Stimulated activated CD8-positive, alpha-beta memory T cell treated with anti-CD3 and anti-CD28 coated beads, Interleukin-15, amount 100 ng/mL, for 4 hours (primary cell): ENCODE measurements at regions not wholly inside any gene's neighbourhood (a gene's known extent, or its start where the extent isn't known, plus 50 kb on each side); places are given as distances from the start of the nearest gene placed in this dataset.
"Not testable (repeated sequence)": the region's sequence is repeated elsewhere in the genome, so short reads cannot be mapped to it uniquely, and the experiment has no call there.

Source experiments
- DNase-seq, 2 donors: peaks; one replicate each; pipeline ENCODE4 v3.0.0-alpha.2; 2020; ENCODE audit warnings: low read depth in 2 of 2

DNA sequence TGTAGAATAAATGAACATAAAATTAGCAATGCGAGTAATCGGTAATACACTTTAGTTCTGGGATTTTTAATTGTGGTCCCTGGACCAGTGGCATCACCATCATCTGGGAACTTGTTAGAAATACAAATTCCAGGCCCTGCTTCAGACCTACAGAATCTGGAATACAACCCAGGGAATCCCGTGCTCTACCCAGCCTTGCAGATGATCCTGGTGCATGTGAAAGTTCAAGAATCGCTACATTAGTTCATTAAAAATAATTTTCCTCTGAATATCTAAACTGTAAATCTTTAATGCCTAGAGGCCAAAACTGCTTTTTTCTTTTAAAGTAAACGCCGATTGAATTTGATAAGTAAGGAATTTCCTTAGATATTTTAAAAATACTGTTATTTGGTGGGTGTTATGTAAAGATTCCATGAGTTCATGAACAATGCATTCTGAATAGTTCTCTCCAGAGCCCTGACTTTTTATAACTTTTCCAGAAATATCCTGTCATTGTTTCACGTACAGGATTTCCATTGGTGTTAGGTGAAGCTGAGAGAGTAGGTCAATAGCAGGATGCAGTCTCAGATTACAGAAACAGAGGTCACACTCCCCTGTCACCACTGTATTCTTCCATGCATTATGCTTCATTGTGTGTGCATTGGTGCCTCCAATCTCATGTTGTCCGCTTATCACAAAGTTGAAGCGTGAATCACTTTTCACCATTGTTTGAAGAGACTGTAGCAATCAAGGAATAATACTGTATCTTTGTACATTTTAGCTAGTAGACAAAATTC, 596.5 kb upstream of the KLF12 start:
- DNase-seq = no peak

DNA sequence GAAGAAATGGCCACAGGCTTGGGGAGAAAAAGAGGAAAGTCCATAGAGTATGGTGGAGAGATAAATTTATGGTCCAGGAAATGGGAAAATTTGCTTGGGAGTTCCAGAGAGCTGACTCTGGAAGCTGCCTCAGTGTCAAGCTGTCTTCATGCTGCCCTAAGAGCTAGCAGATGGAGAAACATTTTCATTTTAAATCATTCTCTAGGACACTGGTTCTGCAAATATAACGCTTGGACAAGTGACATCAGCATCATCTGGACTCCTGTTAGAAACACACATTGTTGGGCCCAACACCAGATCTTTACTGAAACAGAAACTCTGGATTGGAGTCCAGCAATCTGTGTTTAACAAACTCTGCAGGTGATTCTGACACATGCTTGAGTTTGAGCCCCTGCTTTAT, 592.0 kb upstream of the KLF12 start:
- DNase-seq = no peak

DNA sequence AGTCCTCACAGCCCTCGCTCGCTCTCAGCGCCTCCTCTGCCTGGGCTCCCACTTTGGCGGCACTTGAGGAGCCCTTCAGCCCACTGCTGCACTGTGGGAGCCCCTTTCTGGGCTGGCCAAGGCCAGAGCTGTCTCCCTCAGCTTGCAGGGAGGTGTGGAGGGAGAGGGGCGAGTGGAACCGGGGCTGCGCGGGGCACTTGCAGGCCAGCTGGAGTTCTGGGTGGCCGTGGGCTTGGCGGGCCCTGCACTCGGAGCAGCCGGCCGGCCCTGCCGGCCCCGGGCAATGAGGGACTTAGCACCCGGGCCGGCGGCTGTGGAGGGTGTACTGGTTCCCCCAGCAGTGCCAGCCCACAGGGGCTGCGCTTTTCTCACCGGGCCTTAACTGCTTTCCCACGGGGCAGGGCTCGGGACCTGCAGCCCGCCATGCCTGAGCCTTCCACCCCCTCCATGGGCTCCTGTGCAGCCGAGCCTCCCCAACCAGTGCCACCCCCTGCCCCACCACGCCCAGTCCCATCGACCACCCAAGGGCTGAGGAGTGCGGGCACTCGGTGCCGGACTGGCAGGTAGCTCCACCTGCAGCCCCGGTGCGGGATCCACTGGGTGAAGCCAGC, 584.1 kb upstream of the KLF12 start:
- not testable (repeated sequence) for DNase-seq

DNA sequence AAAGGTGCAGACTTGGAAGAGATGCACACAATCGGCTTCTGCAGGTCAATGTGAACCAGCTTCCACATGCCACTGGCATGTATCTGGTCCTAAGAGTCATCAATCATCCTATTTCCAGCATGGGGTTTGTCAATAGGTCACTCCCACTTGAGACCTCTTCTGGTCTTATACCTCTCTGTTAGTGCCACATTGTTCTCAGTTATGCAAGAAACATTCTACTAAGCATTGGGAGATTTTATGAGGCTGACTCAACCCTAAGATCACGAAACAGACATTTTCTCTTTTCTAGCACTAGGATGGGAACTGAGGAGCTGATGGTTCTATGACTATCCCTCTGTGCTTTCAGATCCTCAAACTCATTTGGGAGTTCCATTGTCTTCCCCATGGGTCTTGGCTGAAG, 581.5 kb upstream of the KLF12 start:
- no peak for DNase-seq

DNA sequence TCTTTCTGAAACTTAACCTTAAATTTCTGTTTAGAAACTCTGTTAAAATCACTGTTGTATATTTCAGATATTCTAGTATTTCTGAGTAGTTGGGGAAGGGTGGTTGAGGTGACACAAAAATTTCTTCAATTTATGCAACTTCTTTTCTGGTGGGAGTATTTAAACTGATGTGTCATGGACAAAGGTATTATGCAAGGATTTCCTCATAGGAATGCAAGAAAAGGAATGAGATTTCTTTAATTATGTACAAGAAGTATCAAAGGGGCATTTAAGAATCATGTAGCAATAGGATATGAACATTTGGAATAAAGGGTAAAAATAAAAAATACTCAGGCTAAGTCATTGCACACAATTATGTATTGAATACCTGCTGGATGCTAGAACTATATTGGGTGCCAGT, 575.8 kb upstream of the KLF12 start:
- DNase-seq = no peak

DNA sequence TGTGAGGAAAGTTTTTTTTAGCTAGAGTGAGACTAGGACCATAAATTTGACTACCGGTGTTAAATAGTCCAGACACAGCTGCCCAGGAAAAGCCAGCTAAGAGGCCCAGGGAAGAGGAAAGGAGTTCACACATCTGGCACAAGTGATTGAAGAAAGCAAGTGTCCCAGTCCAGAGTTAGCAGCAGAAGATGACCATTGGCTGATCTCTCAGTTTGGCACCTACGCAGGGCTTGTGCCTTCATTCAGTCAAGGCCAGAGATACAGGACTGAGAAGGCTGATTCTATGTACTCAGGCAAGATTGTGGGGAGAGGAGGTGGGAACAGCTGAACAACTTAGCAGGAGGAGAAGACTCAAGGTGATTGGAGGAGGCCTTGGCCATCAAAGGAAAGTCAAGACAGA, 575.0 kb upstream of the KLF12 start:
- no peak for DNase-seq

DNA sequence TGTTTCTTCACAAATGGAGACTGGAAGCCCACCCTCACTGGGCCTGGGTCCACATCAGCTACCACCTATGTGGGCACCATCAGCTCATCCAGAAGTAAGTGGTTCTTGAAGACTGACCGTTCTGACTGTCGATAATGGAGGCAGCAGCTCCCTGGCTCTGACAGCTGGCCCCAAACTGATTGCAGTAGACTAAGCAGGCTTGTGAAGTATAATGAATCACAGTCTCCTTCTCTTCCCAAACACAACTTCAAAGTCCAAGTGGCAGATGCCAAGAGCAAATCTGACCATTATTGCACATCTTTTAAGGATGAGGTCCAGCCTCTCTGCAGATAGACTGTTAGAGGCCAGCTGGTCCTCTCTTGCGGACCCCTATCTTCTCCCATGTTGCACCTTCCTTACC, 574.4 kb upstream of the KLF12 start:
- no peak for DNase-seq

DNA sequence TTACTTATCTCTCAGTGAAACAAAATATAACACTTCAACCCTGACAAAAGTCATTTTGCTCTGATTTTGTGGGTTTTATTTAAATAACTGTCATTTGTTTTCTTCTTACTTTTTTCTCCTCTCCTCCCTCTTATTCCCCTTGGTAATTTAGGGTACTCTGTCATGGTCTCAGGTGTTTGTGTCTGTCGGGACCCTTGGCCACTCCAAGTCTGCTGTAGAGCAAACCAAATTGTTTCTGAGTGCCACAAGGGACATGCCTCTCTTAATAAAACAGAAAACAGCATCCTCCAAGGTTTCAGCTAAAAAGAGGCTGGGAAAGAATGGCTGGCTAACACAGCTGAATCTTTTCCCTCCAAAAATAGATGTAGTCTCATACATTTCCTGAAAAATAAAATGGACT, 573.1 kb upstream of the KLF12 start:
- no peak for DNase-seq

DNA sequence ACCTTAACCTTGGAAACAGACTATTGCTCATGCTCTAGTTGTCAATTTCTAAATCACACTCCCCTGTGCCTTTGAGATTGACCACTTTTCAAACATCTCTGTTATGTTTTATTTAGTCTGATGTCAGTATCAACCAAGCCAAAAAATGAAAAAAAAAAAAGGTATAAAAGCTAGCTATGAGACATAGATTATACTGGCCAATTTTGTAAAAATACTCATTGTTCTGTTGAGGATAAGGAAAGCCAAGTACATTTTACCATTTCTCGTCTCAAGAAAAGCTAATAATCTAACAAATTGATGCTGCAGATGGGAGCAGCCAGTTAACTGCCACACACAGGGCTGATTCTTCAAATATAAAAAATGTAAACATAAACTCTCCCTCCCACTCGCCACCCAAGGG, 572.6 kb upstream of the KLF12 start:
- DNase-seq = no peak

DNA sequence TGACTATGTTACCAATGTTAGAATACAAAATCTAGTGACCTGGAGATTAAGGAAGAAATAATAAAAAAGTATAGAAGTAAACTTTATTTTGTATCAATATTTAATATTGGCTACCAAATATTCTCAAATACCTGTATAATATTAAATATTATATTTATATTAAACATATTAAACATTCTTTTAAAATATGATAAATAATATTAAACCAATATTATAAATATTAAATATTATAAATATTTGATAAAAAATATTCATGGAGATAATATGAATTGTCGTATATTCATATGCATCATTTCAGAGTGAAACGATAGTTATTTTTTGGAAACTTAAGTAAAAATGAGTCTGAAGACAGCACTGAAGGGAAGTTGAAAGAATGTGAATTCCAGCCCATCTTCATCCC, 571.2 kb upstream of the KLF12 start:
- DNase-seq = no peak

DNA sequence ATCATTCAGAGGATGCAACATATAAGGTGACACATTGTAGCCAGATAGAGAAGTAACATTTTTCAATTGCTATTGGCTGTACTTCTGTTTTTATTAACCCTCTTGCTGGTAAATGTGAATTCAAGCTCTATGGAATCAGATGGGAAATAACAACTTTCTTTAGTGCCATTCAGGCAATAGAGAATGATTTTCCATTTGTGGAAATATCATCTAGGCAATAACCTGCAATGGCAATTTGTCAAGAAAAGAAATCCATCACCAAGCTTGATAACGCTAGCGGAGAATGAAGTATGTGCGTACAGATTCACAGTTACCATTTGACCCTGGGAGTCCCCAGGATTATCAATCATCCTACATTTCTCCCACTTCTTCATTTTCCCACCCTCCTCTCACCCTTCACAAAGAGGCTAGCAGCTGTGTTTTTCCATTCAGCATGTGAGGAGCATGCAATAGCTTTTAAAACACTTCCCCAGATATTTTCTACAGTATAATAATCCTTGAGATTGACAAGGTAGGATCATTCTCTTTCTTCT, 569.7 kb upstream of the KLF12 start:
- no peak for DNase-seq

DNA sequence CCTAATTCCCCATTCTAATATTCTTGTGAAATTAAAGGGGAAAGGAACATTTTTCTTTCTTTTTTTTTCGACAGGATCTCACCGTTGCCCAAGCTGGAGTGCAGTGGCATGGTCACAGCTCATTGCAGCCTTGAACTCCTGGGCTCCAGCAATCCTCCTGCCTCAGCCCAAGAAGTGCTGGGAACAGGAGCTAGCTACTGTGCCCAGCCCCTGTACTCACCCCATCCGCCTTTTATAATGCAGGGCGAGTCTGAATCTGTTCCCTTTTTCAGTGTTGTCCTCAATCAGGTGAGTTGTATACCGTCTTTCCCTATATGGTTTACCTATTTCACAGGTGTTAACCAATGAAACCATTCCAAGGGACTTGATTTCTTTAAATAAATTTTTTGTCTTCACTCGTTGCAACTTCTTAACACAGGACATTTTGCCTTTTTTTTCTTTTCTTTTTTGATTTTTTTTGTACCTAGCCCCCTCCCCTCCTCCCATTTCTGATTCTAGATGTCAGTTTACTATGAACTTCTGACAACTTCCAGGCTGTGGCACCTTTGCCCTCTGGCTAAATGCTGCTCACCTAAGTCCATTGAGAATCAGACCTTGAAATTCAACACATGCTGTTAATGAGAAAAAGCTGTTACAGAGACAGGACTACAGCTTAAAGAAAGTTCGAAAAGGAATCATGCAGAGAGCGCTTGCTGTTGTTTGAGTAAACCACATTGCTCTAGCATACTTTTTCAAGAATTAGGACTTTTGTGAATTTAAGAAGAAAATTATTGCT, 562.1 kb upstream of the KLF12 start:
- DNase-seq = no peak

DNA sequence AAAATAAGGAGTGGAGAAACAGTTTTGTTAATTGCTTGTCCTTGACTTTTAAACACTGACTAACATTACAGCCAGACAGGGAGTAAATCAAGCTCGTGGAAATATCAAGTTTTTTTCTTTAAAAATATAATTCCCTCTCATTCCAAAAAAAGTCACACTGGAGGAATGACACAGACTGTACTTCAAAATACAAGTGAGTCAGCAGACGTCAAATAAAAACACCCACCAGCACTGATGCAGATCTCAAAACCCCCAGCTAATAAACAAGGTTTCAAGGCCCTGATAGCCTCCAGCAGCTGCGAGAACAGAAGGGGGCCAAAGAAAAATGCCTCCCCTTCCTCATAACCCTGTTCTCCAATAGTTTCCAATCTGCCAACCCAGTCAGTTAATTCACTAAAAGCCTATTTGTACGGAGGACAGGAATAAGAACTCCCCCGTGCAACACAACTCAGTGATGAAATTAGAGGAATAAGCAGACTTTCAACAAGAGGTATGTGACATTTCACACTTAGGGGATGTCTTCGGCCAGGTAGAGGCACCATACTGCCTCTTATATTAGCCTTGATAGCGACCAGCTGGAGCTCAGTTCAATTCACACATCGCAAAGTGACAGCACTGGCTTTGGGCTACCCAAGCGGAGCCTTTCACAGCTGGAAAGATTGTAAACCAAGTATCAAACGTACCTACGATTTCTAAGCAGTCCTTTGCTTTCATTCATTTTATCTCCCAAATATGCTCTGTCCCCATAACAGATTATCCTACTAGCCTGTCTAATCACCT, 561.0 kb upstream of the KLF12 start:
- no peak for DNase-seq

DNA sequence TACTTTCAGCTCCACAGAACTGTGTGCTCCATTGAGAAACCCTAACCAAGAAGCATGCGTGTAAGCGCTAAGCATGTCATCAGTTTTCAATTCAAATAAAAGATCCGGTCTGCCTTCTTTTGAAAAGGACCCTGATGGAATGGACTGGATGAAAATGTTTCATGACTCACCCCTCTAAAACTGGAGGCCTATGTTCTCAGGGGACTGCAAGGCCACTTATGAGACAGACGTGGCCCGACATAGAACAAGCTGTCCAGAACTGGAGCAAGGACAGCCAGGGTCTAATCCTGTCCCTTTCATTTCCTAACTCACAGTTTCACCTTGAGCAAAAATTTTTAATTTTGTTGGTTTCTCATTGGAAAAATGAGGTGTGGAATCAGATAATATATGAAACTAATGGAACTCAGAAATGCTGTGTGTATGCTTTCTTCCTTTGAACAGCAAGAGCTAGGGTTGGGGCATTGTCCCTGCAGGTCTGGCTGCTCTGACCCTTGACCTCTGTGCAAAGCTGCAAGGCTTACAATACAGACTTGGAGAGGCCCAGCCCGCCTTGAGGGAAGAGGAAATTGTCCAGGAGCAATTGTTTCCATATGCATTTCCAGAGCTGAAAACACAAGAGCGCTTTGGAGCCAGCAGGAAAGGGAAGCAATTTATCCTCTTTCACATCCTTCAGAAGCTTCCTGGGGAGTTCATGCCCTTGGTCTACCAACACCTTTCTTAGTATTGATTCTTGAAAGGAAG, 553.4 kb upstream of the KLF12 start:
- no peak for DNase-seq

DNA sequence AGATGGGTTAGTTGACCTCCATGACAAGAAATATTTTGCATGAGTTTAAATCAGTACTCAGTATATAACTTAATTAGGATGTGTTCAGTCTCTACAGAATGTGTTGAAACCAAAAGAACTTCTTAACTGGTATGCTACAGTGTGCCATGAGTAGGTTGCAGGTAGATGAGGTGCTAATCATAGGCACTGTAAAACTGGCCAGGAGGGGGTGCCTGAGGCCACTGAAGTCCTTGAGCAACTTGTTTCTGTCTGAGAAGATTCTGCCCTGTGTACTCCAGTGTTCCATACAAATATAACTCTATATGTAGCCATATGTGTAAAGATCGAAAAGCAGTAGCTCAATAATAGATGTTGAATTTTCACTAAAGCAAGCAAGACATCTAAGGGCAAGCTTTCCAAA, 549.2 kb upstream of the KLF12 start:
- DNase-seq = no peak

DNA sequence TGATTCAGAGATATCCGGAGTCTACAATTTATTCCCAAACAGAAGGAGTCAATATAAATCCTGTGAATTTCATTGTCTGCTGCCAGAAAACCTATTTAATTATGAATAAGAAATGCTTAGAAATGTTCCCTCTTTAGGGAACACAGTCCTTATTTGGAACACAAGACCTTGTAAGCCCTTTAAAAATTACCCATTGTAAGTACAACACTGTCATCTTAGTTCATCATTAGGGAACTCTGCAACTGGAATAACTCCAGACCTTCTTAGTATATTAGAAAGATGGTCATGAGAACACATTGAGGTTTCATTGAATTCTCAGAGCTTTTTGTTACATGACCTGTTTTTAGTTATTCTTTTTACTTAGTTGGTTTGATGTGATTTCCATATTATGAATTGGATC, 548.5 kb upstream of the KLF12 start:
- no peak for DNase-seq

DNA sequence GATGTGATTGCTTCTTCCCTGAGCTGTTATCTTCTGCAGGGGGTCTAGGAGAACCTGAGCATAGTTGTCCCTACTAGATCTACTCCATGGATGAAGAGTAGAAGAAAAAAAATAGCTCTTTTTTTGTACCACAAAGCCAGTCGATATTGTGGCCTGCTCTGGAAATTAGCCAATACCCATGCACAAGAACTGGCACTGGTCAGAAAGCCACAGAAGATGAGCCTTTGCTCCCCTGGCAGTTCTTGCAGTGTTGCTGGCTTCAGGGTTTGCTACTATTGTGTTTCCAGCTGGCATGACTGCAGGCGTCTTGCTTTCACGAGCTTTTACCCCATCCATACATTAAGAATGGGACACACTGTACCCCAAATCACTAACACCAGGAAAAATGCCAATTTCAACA, 547.7 kb upstream of the KLF12 start:
- no peak for DNase-seq

DNA sequence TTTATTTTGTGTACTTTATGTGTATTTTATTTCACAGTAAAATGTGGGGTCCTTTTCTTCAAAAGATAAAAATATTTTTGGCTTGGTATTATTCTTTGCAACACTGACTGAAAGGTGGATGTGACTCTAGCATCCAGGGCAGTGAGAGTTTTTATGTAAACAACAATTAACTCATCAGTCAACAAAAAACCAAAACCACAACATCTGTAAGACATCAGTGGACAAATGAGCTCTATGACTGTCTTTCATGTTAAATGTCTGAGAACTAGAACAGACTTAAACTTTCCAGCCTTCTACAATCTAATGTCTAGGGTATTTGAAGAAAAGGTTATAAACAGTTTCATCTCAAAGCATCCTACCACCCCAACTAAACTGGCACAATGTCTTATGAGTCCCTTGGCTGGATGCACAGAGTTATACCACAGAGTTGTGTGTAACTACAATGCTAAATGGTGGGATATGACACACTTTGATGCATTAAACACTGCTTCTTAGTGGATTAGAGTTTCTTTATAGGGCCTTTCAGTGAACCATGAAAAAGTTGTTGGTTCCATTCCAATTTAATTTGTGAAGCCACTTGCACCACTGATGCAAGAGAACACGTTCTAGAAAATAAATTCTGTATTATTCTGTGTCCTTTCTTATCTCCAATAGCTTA, 544.2 kb upstream of the KLF12 start:
- DNase-seq = no peak

DNA sequence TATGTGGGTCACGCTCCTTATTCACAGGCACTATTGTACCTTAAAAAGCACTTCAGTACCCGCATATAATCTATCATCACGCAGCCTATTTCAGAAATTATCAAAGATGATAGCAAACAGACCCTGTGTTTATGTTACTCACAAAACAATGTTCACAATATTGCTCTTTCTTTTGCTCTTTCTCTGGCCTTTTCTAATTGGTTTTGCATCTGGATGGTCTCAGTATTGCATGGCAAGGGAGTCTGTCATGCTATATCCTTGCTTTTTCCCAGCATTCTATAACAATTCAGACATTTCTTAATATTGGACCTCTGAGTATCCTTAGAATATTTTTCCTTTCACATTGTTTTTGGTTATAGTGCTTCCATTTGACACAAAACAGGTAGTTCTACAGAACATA, 541.8 kb upstream of the KLF12 start:
- DNase-seq = no peak

DNA sequence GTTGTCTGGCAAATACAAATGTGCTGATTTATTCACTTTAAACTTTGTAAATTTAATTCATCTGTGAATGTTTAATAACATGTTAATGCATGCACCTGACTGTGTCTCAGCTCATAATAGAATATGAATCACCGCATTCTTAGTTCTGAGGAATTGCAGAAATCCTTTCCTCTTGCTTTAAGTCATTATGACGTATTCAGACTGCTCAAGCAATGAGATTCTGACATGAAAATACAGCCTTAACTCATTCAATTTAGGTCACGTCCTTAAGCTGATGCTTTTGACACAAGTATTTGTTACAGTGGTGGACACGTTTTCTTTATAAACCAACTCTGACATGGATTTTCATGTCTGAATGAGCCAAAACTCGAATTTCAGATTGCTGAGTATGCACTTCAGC, 541.0 kb upstream of the KLF12 start:
- DNase-seq = no peak

DNA sequence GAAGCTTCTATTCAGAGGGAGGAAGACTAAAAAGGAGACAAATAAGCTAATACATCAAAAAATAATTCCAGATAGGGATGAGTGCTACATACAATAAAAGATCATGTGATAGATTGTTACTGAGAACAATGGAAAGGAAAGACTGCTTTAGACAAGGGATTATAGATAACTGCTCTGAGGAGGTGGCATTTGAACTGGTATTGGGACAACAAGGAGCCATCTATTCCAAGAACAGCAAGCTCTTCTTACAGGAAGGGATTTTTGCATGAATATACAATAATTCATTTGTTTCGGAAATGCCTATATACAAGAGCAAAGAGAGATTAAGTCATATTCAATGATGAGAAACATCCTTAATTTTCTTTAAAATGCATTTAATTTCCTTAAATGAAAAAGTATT, 540.5 kb upstream of the KLF12 start:
- no peak for DNase-seq
